HG03135 (cell line): ENCODE measurements at regions not wholly inside any gene's neighbourhood (a gene's known extent, or its start where the extent isn't known, plus 50 kb on each side); places are given as distances from the start of the nearest gene placed in this dataset.

Experiments used
- ATAC-seq: cut with Tn5 transposase; IDR thresholded peaks from one replicate; pipeline ENCODE4 v1.9.1; 2021; ENCODE audit warnings: mild to moderate bottlenecking, moderate library complexity; ENCODE audit not compliant: unreplicated experiment

DNA sequence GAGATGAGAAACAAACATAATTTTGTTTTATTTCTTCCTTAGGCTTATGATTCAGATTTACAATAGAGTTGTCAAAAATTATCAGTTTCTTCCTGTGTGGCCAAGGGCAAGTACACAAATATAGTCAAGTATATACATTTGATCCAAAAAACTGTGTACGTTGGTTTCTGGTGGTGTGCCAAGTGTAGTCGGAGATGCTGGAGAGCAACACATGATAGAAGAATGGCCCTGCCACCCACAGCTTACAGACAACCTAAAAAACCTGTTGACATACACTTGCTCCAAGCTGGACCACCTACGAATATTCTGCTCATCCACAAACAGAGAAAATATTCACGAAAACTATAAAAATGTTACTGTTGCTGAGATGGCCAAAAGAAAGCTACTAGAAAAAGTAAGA, 890.8 kb upstream of the PHF14 start:
- ATAC-seq: no peak

DNA sequence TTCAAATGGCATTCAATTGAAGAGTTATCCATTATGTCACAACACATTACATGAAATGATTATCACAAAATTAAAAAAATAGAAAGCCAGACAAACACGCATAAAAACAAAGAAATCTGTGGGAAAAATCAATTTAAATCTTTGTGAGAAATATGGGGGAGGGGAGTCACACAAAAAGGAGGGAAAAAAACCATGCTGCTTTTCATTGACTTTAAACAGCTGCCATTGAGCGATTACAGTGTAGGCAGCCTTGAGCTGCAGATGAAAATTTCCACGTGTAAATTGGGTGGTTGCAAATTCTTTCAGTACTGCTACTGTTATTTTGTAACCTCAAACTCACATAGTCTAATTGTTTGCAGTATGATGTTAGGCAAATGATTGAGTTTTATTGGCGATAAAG, 889.9 kb upstream of the PHF14 start:
- no peak for ATAC-seq

DNA sequence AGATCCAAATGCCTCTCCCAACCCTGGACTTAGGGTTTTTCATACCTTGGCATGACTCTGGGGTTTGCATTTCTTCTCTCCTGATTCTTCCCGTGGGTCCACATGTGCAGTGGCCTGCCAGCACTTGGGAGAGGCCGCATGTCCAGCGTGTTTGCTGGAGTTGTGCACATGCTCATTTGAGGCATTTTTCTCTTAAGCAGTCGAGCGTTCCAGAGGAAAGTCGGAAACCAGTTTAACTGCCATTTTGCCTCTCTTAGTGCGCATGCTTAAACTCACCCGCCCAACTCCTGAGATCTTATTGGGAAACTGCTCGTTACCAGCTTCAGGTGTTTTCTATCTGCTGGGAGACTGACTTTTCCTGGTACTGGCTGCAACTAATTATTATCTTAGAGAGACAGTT, 888.4 kb upstream of the PHF14 start:
- ATAC-seq: no peak

DNA sequence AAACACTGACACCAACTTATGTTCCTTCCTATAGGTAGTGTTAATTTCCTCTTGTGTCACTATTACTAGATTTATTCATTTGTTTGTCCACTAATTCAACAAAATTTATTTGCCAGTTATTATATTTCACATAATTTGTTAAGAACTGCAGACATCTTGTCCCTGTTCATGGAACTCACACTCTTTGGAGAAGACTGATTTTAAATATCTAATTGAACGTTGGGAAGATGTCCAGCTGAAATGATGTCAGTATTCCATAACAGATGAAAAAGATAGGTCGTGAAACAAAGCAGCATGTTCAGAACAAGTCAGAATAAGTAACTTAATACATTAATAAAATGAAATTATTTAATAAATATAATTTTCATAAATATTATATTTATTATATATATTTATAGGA, 873.1 kb upstream of the PHF14 start:
- ATAC-seq: no peak

DNA sequence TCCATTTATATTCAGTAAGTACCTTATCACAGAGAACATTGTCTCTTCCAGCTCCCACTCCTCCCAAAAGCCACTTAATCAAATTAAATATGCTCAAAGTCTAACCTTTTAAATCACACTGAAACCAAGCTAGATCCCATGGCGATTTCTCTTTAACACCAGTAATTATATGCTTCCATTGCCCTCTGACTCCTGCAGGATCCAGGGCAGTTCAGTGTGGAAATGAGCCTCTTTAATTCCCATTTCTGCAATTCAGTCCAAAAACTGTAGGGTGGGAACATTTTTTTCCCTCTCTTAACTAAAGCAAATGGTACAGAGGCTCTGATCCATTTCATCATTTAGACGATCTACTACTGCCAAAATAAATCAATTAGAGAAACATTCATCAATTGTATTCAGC, 872.3 kb upstream of the PHF14 start:
- ATAC-seq: no peak

DNA sequence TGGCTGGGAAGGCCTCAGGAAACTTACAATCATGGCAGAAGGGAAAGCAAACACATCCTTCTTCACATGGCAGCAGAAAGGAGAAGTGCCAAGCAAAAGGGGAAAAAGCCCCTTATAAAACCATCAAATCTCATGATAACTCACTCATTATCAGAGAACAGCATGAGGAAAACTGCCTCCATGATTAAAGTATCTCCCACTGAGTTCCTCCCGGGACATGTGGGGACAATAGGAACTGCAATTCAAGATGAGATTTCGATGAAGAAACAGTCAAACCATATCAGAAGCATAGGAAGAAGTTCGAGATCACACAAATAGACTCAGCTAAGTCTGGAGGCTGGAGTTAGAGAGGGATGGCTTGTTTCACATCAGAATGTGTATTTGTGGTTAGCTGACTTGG, 869.4 kb upstream of the PHF14 start:
- no peak for ATAC-seq

DNA sequence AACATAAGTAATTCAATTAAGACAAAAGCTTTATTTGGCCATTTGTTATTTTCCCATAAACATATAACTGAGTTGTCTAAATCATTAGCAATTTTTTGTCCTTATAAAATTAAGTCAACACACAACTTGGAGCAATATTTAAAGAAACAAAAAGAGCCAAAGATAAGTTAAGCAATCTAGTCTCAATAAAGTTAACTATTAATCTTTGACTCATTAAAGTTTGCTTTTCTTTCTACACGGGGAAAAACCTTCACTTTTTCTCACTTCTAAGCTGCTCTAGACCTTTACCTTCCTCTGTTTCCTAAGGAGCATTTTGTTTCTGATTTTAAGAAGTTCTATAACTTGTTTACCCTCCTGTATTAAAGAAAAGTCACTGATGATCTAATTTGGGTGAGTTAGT, 867.1 kb upstream of the PHF14 start:
- ATAC-seq: no peak

DNA sequence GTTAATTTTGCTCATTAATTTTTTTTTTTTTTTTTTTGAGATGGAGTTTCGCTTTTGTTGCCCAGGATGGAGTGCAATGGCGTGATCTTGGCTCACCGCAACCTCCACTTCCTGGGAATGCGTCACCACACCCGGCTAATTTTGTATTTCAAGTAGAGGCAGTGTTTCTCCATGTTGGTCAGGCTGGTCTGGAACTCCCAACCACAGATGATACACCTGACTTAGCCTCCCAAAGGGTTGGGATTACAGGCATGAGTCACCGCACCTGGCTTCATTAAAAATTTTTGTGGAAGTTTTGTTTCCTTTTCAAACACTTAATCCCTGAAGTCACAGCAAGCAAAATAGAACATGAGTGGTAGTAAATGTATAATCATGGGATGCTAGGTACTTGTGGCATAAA, 857.2 kb upstream of the PHF14 start:
- no peak for ATAC-seq

DNA sequence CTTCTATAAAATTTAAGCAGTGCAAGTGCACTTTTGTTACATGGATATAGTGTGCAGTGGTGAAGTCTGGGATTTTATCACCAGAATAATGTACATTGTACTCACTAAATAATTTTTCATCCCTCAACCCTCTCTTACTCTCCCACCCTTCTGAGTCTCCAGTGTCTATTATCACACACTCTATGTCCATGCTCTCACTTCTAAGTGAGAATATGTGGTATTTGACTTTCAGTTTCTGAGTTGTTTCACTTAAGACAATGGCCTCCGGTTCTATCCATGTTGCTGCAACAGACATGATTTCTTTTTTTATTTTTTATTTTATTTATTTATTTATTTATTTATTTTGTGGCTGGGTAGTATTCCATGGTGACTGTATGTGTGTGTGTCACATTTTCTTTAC, 855.9 kb upstream of the PHF14 start:
- ATAC-seq: no peak

DNA sequence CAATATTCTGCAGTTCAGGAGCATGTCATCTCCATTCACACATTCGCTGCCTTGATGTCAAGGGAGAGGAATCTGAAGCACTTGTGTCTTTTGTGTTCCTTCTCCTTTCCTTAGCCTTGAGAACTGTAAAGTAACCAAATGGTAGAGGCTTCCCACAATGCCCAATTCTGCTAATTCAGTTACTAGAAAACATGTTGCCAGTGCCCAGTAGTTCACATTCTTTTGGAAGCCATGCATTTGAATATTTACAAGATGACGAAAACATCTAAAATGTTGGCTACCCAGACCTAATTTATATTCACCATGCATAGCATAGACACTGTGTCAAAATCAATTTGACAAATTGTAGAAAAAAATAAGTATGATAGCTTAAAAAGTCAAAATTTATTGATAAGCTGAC, 852.7 kb upstream of the PHF14 start:
- no peak for ATAC-seq

DNA sequence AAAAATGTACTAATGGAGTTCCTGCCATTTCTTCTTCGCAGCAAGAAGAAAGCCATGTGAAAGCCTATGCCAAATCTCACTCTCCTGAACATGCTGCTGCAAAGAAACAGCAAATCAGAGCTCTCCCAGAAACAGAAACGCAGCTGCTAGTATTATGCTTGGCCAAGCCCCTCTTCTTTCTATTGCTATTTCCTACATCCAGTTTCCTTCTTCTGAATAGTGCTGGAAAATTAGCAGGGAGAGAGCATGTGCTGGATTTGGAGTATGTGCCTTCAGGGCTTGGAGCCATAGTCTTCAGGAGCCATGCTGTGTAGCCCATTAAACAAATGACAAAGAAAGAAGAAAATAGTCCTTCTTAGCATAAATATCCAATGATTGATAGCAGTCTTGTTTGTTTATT, 852.0 kb upstream of the PHF14 start:
- ATAC-seq: no peak

DNA sequence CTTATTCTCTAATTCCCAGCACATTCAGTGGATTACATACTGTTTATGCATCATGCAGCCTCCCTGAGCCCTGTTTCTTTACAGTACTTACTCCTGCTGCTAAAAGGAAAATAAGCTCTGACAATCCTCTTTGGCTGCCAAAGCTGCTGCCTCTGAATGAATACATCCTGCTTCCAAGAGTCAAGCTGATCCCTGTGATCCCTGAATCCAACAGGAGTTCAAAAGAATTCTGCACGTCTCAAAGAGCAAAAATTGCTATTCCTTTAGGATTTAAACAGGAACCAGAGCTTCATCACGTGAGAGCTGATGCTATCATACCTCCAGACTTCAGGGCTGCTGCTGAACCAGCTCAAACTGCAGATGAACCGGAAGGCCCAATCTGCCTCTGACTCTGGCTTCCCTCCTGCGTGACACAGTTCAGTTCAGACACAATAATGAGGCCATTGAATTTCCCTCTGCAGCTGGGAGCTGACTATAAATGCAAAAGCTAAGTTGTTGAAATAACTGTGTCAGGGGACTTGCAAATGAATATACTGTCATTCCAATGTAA, 851.0 kb upstream of the PHF14 start:
- no peak for ATAC-seq

DNA sequence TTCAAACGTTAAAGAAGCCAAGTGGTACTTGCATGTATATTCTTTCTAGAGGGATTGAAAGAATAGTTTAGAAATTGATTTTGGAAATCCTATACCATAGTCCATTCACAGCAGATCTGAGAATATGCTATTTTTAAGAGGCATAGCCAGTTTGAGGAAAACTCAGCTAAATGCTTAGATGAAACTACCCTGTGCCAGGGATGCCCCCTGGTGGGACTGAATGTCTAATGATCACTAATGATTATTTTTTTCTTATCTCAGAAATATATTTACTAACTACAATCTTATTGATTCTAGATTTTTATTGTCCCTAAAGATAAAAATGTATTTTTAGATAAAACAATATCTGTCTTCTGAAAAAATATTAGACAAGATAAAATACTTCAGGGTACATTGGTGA, 844.9 kb upstream of the PHF14 start:
- ATAC-seq: no peak

DNA sequence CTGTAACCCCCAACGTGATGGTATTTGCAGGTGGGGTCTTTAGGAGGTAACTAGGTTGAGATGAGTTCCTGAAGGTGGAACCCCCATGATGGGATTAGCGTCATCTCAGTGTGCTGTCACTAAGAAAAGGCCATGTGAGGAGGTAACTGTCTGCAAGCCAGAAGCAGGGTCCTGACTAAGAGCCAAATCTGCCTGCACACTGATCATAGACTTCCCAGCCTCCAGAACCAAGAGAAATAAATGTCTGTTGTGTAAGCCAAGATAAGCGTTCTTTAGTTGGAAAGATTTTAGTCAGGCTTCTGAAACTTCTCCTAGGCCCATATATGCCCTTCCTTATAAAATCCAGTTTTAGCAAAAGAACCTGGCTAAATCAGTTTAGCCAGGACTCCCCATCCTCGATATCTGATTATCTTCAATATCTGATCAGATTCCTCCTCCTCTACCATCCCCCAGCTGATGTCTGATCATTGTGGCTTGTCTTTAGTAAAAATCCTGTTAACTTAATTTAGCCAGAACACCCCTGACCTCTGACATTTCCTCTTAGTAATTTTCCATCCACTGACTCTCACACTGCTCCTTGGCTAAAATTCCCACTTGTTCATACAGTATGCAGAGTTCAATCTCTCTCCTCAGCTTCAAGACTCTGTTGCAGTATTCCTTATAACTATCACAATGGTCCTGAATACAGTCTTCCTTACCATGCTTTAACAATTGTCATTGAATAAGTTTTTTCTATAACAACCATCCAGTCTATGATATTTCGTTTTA, 835.4 kb upstream of the PHF14 start:
- ATAC-seq: no peak

DNA sequence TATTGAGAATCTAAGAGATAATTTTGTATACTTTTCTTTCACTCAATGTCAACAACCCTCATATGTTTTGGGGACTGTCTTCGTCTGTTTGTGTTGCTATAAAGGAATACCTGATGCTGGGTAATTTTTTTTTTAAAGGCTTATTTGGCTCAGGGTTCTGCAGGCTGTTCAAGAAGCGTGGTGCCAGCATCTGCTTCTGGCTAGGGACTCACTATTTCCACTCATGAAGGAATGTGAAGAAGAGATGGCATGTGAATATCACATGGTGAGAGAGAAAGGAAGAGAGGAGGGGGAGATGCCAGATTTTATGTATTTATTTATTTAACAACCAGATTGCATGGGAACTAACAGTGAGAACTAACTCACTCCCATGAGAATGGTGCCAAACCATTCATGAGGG, 827.4 kb upstream of the PHF14 start:
- ATAC-seq: no peak

DNA sequence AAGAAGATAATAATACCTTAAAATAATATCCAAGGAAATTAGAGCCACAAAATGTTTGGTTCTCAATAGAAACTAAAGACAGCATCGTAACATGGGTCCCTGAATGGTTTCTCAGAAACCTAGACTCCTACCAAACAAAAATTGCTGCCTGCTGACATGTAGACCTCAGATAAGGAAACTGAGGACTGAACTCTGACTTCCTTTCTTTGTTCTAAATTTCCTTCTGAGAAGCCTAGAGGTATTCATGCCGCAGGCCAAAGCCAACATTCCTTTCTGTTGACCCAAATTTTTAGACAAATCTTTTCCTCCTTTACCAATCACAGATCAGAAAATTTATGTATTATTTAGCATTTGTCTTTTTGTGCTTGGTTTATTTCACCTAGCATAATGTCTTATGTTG, 816.7 kb upstream of the PHF14 start:
- no peak for ATAC-seq

DNA sequence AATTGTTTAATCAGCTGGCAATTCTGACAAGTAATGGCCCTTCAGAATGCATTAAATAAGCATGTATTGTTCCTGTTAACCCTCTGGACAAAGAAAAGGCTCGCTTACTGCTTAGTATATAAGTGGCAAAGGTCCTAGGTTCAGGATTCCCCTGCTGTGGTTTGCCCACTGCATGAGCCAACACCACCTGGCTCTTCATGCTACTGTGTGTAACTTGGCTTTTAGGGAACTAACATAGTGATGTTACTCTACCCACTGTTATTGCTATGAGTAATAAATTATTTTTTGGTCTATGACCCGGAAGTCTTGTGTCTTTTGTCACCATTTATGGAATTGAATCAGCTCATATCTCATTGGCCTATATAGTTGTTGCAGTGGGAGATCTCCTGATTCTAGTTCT, 791.7 kb upstream of the PHF14 start:
- no peak for ATAC-seq

DNA sequence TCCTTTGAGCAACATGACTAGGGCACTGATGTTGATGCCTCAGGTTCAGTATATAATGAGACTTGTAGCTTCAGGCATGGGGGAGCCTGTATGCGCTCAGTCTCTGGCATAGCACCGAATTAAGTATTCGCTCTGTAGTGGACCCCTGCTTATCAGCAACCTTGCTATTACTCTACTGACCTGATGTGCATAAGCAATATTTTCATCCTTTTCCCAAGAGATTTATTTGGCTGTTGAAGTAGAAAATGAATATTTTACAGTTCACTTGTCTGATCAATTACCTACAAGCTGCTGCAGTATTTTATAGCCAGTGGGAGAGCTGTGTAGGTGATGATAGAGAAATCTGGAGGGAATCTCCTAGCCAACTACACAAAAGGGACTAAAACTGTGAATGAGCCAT, 781.6 kb upstream of the PHF14 start:
- no peak for ATAC-seq

DNA sequence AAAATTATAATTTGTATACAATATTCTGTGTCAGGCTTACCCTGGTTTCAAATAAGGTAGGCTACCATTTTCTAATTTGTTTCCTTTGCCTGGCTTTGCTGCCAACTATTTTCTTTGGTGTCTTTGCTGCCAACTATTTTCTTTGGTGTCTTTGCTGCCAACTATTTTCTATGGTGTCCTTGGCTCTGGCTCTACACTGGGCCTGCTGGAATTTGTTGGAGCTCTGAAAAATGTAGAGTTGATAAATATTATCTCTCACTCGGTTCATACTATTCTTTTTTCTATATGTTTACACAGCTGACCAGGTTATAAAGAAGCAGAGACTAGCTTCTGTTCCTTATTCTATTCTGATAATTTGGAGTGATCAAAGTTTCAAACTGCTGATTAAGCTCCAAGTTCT, 768.0 kb upstream of the PHF14 start:
- no peak for ATAC-seq

DNA sequence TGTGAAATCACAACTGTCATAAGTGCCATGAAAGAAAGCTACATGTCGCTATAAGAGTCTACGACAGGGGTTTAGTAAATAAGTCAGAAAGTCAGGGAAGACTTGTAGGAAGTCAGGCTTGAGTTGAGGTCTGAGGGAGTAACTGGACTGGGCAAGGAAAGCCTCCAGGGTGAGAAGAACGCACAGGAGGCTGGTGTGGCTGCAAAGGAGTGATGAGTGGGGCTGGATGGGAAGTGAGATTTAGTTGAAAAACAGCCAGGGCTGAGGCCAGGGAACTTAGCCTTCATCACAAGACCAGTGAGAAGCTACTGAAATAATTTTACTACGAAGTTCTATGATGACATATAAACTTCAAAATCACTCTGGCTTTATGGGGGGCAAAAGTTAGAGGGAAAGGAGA, 763.7 kb upstream of the PHF14 start:
- ATAC-seq: no peak

DNA sequence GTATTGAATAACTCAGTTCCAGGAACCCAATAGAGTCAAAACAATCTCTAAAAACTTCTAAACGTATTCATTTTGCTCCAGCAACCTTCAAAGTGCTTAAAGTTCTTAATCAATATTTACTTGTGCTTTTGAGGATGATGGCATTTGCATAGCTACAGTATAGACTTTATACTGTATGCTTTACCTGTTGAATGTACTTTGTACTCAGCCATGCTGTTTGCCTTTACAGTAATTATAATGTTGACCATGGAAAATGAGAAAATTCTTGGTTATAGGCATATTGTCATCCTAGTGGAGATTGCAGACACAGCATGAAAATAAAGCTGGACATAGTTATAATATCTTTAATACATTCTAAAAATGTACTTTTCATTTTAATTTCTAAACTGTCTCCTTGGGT, 762.7 kb upstream of the PHF14 start:
- no peak for ATAC-seq

DNA sequence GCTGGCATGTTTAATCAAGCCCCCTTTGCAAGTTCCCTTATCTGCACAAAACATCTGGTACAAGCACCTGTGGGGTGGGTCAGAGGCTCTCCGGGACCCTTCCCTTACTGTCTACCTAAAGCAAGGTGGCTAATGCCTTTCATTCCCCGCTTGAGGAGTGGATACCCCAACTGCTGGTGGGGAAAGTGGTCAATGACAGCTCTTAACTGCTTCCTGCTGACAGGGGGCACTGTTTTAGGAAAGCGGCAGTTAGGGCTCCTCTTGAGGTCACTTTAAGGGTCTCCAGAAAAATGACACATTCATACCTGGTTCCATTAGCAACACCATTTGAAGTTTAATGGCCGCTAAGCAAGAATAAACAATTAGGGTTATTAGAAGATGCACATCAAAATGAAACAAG, 761.8 kb upstream of the PHF14 start:
- no peak for ATAC-seq

DNA sequence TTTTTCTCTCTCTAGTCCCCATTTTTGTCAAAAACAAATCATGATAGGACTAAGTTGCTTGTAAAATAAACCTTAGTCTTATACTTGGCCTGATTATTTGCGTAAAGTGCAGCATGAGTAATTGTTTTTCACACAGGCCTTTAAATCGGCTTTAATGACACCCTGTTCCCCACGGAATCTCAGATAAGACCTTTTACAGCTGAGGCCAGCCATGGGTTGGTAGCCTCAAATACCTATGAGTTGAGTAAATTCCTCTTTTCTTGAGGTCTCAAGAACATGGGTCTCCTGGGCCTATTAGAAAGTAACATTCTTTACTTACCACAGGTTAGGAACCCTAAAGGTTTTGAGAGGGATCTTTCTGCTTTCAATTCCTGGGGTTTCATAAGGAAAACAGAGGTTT, 761.0 kb upstream of the PHF14 start:
- ATAC-seq: no peak
